ENCODE measurements at regions not wholly inside any gene's neighbourhood (a gene's known extent, or its start where the extent isn't known, plus 50 kb on each side); places are given as distances from the start of the nearest gene placed in this dataset.

GRCh38 chr6:109243863-109244825 lies 138.1 kb downstream of the CD164 start:
- TF ChIP-seq CTCF (IDR thresholded peaks at IDR 0.05; ENCODE audit: low read depth, low read length), result no peak
- Histone ChIP-seq H3K9me3 (no peaks in the 10 kb centered on the region), H3K4me1 (peaks cover 18% of the 10 kb centered on the region; the same call in 1 of the 2 replicates), H3K36me3 (no peaks in the 10 kb centered on the region), H3K4me3 (ENCODE audit: low read depth, low read length) (no peak overlapping the region), H3K27me3 (no peaks in the 10 kb centered on the region)
- no peak for DNase-seq

GRCh38 chr6:109242925-109243324 lies 139.3 kb downstream of the CD164 start:
- no peak for TF ChIP-seq CTCF (IDR thresholded peaks at IDR 0.05; ENCODE audit: low read depth, low read length)
- DNase-seq, result no peak
- no peaks in the 10 kb centered on the region for H3K27me3 ChIP-seq
- H3K9me3 ChIP-seq, result no peaks in the 10 kb centered on the region
- H3K36me3 ChIP-seq, result no peaks in the 10 kb centered on the region
- H3K4me3 ChIP-seq (ENCODE audit: low read depth, low read length), result no peak overlapping the region
- H3K4me1 ChIP-seq, result peaks cover 18% of the 10 kb centered on the region; the same call in 1 of the 2 replicates

DNA sequence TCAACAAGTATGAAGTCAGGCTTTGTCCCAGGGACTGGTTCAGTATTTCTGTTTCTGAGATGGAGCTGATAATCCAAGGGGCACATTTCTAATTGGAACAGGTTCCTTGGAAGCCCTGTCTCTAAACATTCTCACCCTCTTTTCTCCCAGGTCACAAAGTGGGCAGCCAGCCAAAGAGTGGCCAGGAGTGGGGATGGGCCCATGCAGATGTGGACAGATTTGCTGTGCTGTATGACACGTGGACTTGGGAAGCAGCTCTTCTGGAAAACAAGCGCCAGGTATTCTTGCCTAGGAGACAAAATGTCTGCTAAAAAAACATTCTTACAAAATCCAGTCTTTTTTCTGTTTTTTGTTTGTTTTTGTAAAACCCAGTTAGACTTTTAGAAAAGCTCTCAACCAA lies 140.2 kb downstream of the CD164 start:
- H3K27me3 ChIP-seq, result no peaks in the 10 kb centered on the region
- H3K4me1 ChIP-seq, result peaks cover 18% of the 10 kb centered on the region; the same call in 1 of the 2 replicates
- H3K36me3 ChIP-seq, result no peaks in the 10 kb centered on the region
- no peak for TF ChIP-seq CTCF (IDR thresholded peaks at IDR 0.05; ENCODE audit: low read depth, low read length)
- DNase-seq, result peak; percentile 28
- no peaks in the 10 kb centered on the region for H3K9me3 ChIP-seq
- no peak overlapping the region for H3K4me3 ChIP-seq (ENCODE audit: low read depth, low read length)

GRCh38 chr6:109241199-109241598 lies 141.1 kb downstream of the CD164 start:
- no peak for DNase-seq
- TF ChIP-seq CTCF (IDR thresholded peaks at IDR 0.05; ENCODE audit: low read depth, low read length), result no peak
- no peaks in the 10 kb centered on the region for H3K9me3 ChIP-seq
- no peaks in the 10 kb centered on the region for H3K36me3 ChIP-seq
- peaks cover 18% of the 10 kb centered on the region; the same call in 1 of the 2 replicates for H3K4me1 ChIP-seq
- H3K27me3 ChIP-seq, result no peaks in the 10 kb centered on the region
- no peak overlapping the region for H3K4me3 ChIP-seq (ENCODE audit: low read depth, low read length)

GRCh38 chr6:109240370-109241084 lies 141.7 kb downstream of the CD164 start:
- no peak for TF ChIP-seq CTCF (IDR thresholded peaks at IDR 0.05; ENCODE audit: low read depth, low read length)
- Histone ChIP-seq H3K4me3 (ENCODE audit: low read depth, low read length) (no peak overlapping the region), H3K4me1 (peaks cover 18% of the 10 kb centered on the region; the same call in 1 of the 2 replicates)

More at GRCh38 chr6:109240370-109241084, 141.7 kb downstream of the CD164 start:
- no peak for DNase-seq
- Histone ChIP-seq H3K36me3 (no peaks in the 10 kb centered on the region), H3K9me3 (no peaks in the 10 kb centered on the region), H3K27me3 (no peaks in the 10 kb centered on the region)

Data from BE2C (cell line).